Left lung (tissue), 4 donors: ENCODE measurements at regions not wholly inside any gene's neighbourhood (a gene's known extent, or its start where the extent isn't known, plus 50 kb on each side); places are given as distances from the start of the nearest gene placed in this dataset.
A peak's percentile ranks its signal among the peaks of the same experiment; 100 is the strongest.

Experiments used
- ATAC-seq: fragments of 200-7000 bp; cut with Tn5 transposase; one replicate; pipeline ENCODE4 v1.9.1; 2020; ENCODE audit warnings: moderate library complexity
- DNase-seq, 4 donors: peaks; one replicate each; pipeline ENCODE4 v3.0.0-alpha.2; 2013 to 2020
- H3K27ac ChIP-seq, 2 donors: fragments of 200-600 bp; sonication (generic) in 1 of 2; one replicate each; pipeline versions ENCODE4 v1.5.0 to v1.8.0; 2020 to 2021
- H3K27me3 ChIP-seq, 2 donors: fragments of 200-600 bp; sonication (generic) in 1 of 2; one replicate each; pipeline versions ENCODE4 v1.5.0 to v1.8.0; 2020 to 2021
- H3K36me3 ChIP-seq, 2 donors: fragments of 200-600 bp; sonication (generic) in 1 of 2; one replicate each; pipeline versions ENCODE4 v1.5.0 to v1.8.0; 2020 to 2021
- H3K4me1 ChIP-seq, 2 donors: fragments of 200-600 bp; one replicate each; pipeline ENCODE4 v1.8.0; 2021
- H3K4me3 ChIP-seq, 2 donors: fragments of 200-600 bp; sonication (generic) in 1 of 2; one replicate each; pipeline versions ENCODE4 v1.5.0 to v1.8.0; 2020 to 2021; ENCODE audit warnings: mild to moderate bottlenecking in 1 of 2
- H3K9me3 ChIP-seq, 2 donors: fragments of 200-600 bp; sonication (generic) in 1 of 2; one replicate each; pipeline versions ENCODE4 v1.5.0 to v1.8.0; 2020 to 2021
- CTCF ChIP-seq, 2 donors: fragments of 200-600 bp; sonication (generic) in 1 of 2; IDR thresholded peaks; one replicate each; pipeline versions ENCODE4 v1.5.0 to v1.8.0; 2021; ENCODE audit warnings: antibody characterized with exemption in 2 of 2
- intact Hi-C, 2 donors: fragments of 100-400 bp; cut with DNase I; formaldehyde crosslinking; loops; one replicate each; pipeline versions ENCODE4 v1.11.2 to v1.14.2; 2022
- donor health status: DM: no; HTN: yes; CAD: no.
- donor health status: DM: no; HTN: no; CAD: no.

- Histone ChIP-seq H3K4me1 (peaks cover 5 to 27% of the 10 kb centered on the region in 2 donors), H3K27ac (peak overlapping the region in 1 of 2 donors; percentile 90), H3K9me3 (no peaks in the 10 kb centered on the region), H3K4me3 (no peak overlapping the region), H3K27me3 (peaks cover 0 to 18% of the 10 kb centered on the region in 2 donors), H3K36me3 (no peaks in the 10 kb centered on the region)
- DNase-seq (peak in 1 of 4 donors; percentile 81), ATAC-seq (no peak)
- intact Hi-C loops: no loop called here
- no peak for TF ChIP-seq CTCF (IDR thresholded peaks at IDR 0.05)
These were observed 234.1 kb downstream of the BCL11B start for GRCh38 chr14:99037777-99038430.

GRCh38 chr14:99038431-99038820 lies 233.6 kb downstream of the BCL11B start:
- intact Hi-C loops: no loop called here
- H3K27me3 ChIP-seq: peaks cover 0 to 18% of the 10 kb centered on the region in 2 donors
- H3K9me3 ChIP-seq: no peaks in the 10 kb centered on the region
- DNase-seq (peak in 1 of 4 donors; percentile 68), ATAC-seq (no peak)
- TF ChIP-seq CTCF (IDR thresholded peaks at IDR 0.05): no peak
- H3K36me3 ChIP-seq: no peaks in the 10 kb centered on the region
- peak overlapping the region in 1 of 2 donors; percentile 90 for H3K27ac ChIP-seq
- H3K4me1 ChIP-seq: peaks cover 5 to 27% of the 10 kb centered on the region in 2 donors
- H3K4me3 ChIP-seq: no peak overlapping the region

DNA sequence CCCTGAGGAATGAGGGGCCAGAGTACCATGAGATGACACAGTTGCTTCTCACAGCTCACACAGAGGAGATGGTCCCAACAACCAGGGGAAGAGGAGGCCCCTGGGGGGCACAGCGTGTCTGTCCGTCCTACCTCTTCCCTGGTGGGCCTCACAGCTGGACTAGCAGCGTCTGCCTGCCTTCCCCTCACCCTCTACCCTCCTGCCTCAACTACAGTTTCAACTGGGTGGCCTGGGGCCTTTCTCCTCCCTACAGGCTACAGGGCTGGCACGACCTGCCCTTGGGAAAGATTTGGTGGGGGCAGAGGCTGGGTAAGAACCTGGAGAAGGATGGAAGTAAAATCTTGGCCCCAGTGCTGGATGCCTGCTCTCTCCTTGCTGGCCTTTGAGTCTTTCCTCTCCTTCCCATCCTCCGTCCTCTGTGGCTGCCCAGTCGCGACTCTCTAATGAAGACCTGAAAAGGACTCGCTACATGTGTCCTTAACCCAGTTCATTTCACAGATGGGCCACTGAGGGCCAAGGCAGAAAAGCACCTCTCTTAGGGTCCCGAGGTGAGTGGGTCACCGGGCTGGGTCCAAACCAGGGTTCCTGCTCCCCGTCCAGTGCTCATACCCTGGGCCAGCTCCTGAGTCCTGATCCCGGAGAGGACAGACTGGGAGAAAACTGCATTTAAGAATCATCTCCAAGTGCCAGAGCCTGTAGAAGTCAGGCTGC lies 232.5 kb downstream of the BCL11B start:
- H3K4me3 ChIP-seq: no peak overlapping the region
- no peak for TF ChIP-seq CTCF (IDR thresholded peaks at IDR 0.05)
- no peaks in the 10 kb centered on the region for H3K9me3 ChIP-seq
- peaks cover 0 to 17% of the 10 kb centered on the region in 2 donors for H3K27me3 ChIP-seq
- DNase-seq (no peak), ATAC-seq (no peak)
- H3K4me1 ChIP-seq: peaks cover 5 to 27% of the 10 kb centered on the region in 2 donors
- intact Hi-C loops: no loop called here
- peak overlapping the region in 1 of 2 donors; percentile 90 for H3K27ac ChIP-seq
- no peaks in the 10 kb centered on the region for H3K36me3 ChIP-seq

- no peak overlapping the region for H3K27ac ChIP-seq
- DNase-seq (no peak), ATAC-seq (no peak)
- peaks cover 5 to 27% of the 10 kb centered on the region in 2 donors for H3K4me1 ChIP-seq
- H3K9me3 ChIP-seq: no peaks in the 10 kb centered on the region
- no peak for TF ChIP-seq CTCF (IDR thresholded peaks at IDR 0.05)
- no peak overlapping the region for H3K4me3 ChIP-seq
- H3K27me3 ChIP-seq: peaks cover 0 to 11% of the 10 kb centered on the region in 2 donors
- H3K36me3 ChIP-seq: no peaks in the 10 kb centered on the region
- intact Hi-C loops: no loop called here
These were observed 231.9 kb downstream of the BCL11B start for GRCh38 chr14:99040052-99040451.

DNA sequence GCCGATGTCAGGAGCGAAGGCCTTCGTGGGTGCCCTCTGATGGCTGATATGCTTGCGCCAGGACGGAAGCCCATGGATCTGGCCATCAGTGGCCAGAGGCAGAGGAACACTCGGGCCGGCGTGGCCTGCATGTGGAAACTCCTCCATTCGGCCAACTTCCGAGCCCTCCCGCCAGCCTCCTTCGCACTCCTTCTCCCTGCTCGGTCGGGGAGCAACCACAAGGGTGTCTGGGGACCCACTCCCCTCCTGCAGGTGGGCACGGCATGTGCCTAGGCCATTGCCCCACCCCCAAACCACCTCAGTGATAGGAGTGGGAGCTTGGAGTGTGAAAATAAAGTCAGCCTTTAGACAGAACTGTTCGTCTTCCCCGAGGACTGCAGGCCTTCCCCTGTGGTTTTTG lies 231.3 kb downstream of the BCL11B start:
- Histone ChIP-seq H3K4me3 (no peak overlapping the region), H3K27ac (no peak overlapping the region), H3K27me3 (peaks cover 0 to 4% of the 10 kb centered on the region in 2 donors), H3K36me3 (no peaks in the 10 kb centered on the region), H3K4me1 (peaks cover 1 to 24% of the 10 kb centered on the region in 2 donors), H3K9me3 (no peaks in the 10 kb centered on the region)
- intact Hi-C loops: no loop called here
- DNase-seq (peak in 1 of 4 donors; percentile 70), ATAC-seq (no peak)
- TF ChIP-seq CTCF (IDR thresholded peaks at IDR 0.05): no peak
